GM10266 (cell line): ENCODE measurements at regions not wholly inside any gene's neighbourhood (a gene's known extent, or its start where the extent isn't known, plus 50 kb on each side); places are given as distances from the start of the nearest gene placed in this dataset.

Experiments used
- DNase-seq: peaks from one replicate; pipeline ENCODE4 v3.0.0; 2012; ENCODE audit errors: extremely low spot score
- CTCF ChIP-seq: IDR thresholded peaks from 2 replicates; pipeline ENCODE4 v1.5.1; 2012; ENCODE audit warnings: mild to moderate bottlenecking, low read depth; ENCODE audit not compliant: control insufficient read depth, insufficient read depth; ENCODE audit errors: missing control alignments

GRCh38 chr12:111195316-111195715 is 173.6 kb downstream of the PHETA1 start:
- TF ChIP-seq CTCF, result no peak
- no peak for DNase-seq

- no peak for DNase-seq
- TF ChIP-seq CTCF, result no peak
Measured at GRCh38 chr12:111194703-111195051, 174.2 kb downstream of the PHETA1 start.

GRCh38 chr12:111193977-111194702 is 174.8 kb downstream of the PHETA1 start:
- TF ChIP-seq CTCF, result no peak
- DNase-seq, result no peak

- no peak for TF ChIP-seq CTCF
- no peak for DNase-seq
Measured at GRCh38 chr12:111193496-111193895, 175.4 kb downstream of the PHETA1 start.

GRCh38 chr12:111193067-111193466 is 175.8 kb downstream of the PHETA1 start:
- TF ChIP-seq CTCF, result no peak

GRCh38 chr12:111192647-111193046 is 176.2 kb downstream of the PHETA1 start:
- no peak for DNase-seq
- no peak for TF ChIP-seq CTCF

More at GRCh38 chr12:111193067-111193466, 175.8 kb downstream of the PHETA1 start:
- no peak for DNase-seq

- DNase-seq, result no peak
- no peak for TF ChIP-seq CTCF
Measured at GRCh38 chr12:111190741-111191526, 178.0 kb downstream of the PHETA1 start.
